Forelimb muscle (tissue), 1 donor: ENCODE measurements at regions not wholly inside any gene's neighbourhood (a gene's known extent, or its start where the extent isn't known, plus 50 kb on each side); places are given as distances from the start of the nearest gene placed in this dataset.
"Not testable (repeated sequence)": the region's sequence is repeated elsewhere in the genome, so short reads cannot be mapped to it uniquely, and the experiment has no call there.

ENCODE experiments used
- DNase-seq: peaks from one replicate; pipeline ENCODE4 v3.0.0-alpha.2; 2013; ENCODE audit warnings: low read depth

DNA sequence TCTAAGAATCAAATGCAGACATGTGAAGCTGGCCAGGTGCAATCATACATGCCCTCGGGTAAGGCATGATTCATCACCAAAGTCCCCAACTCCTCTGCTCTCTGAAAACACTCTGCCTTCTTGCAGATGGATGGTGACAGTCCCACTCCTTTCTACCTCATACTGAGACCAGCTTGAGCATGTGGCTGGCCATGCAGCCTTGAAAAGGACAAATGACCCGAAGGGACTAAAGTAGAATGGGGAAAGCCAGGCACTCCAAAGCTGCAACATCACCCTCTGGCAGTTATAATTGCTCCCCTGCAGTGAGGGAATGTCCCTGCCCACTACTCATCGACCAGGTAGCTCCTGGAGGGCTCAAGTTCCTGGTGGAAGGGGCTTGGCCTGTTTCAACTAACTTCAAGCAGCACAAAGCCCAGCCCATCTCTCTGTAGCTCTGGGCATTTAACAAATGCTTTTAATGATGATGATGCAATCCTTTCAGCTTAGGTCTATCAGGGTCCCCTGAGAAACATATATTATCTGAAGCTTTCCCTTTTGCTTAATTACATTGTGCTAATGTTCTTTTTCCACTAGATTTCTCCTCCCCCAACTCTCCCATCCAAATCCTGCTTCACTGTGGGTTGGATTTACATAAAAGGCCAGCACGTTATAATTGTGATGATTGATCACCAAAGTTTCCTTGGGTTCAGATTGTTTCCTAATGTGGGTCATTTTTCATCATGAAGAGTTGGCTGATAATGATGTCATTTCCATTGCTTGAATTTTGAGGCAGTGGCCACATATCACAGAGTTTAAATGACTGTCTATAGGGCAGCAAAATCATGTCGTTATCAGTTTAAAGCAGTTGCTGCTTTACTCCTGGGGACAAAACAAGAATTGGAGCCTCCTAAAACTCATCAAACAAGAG is 436.5 kb upstream of the SLC30A5 start:
- DNase-seq, result no peak

DNA sequence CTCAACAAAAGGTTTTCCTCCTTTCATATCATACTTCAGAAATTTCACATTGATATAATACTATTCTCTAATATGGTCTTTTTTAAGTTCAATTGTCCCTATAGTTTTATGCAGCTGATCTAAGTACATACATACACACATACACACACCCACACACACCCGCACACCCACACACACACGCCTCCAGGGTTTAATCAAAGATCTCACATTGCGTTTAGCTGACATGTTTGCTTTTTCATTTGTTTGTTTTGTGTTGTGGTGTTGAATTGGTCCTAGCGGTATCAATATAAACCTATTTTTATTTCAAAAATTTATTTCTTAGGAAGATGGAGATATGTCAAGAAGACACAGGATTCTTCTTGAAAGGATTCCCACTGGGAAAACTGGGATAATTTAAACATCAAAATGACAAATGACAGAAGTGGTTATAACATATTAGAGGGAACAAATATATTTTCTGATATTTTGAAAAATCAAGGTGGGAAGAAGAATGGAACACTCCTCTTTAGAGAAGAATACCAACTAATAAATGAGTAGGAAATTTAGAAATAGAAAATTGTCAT is 434.9 kb upstream of the SLC30A5 start:
- no peak for DNase-seq

DNA sequence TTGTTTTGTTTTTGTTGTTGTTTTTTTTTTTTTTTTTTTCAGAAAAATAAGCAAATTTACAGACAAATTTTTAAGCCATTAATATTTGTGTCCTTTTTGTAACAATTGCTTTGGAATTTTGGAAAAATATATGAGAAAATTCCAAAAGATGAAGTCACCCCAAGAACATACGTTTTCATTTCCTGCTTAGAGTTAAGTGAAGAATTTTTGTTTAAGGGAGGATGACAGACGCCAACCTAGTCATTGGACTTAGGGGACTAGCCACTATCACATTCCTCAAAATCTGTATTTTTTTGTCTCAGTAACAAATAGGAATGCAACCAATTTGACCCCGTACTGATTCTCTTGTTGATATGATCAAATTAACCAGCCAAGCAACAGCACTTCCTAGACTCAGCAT is 433.9 kb upstream of the SLC30A5 start:
- DNase-seq, result no peak

DNA sequence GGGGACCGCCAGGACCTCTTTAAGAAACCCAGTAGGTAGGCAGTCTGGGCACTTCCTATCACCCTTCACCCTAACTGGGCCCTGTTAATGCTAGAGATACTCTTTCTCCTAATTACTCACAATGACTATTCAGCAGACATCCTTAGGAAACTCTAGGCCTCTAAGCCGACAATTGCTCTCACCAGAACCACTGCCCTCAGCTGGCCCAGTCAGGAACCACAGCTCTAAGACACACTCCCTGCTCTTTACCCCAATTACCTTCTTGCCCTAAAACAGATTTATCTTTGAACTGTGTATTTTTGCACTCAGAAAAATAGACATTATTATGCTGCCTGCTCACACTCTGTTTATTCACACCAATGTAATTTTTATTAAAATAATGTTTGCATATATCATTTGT is 432.6 kb upstream of the SLC30A5 start:
- no peak for DNase-seq

DNA sequence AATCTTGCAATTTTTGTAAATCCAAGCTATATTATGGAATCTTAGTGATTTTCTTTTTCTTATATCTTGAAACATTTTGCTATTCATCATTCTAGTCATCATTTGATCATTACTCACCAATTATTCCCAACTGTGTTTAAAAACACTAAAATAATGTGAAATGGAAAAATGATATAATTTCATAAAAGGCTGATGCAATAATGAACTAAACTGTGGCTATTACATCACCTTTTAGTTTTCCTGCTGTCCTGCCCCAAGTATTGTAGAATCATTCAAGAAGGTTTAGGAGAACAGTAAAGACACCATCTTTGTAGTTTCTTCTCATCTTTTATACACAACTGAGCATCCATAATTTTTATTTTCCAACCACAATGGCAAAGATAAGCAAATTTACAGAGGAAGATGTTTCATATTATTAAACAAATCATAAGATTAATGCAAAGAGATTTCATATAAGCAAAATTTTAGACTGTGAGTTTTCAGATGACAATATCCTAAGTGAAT is 431.0 kb upstream of the SLC30A5 start:
- DNase-seq, result no peak

DNA sequence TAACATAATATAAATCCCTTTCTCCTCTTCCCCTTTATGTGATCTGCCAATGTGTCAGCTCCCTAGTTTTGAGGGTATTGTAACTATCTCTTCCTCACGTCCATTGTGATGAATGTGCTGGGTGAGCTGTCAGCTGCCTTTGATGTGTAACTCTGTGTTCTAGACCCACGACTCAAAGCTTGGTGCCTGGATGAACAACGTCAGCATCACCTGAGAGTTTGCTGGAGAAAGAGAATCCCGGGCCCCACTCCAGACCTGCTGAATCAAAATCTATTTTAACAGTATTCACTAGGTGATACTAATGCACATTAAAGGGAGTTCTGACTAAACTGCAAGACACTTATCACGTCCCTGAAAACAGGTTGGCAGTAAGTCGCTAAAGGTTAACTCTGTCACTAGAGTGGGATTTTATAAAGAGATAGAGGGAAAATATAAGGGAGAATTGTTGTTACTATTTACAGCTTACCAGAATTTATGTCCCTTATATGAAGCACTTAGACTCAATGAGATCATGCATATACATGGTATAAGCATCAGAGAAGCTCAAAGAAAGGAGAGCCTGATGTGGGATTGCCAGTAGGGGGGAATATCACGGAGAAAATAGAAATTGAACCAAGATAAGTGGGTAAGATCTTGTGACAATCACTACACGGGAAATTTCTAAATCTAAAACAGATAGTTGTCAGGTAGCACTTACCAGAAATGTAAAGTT is 423.8 kb upstream of the SLC30A5 start:
- no peak for DNase-seq

DNA sequence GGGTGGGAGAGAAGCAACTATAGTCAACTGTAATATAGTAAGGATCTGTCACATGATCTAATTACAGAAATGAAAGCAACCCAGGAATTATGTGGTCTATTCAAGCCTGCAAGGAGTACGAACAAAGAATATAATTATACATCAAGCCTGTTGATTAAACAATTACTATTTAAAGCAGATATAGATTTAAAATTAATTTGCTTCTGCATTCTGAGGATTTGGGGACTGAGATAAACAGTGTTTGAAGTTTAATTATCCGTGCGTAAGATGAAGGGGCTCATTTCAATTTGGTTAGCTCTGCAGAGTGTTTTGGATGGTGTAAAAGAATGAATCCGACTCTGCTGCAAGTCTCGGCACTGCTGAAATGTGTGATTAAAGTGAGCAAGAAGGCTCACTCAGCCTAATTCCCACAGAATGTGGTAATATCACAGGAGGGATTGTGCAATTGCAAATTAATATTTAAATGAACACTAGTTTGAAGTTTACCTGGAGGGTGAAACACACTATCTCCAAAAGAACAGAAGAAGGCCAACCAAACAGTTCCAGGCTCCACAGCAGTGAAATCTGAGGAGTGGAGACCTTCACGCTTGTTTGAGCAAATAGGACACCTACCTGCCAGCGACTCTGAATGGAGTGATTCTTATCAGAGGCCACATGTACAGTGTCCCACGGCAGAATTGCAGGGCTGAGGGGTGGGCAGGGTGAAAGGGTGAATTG is 420.6 kb upstream of the SLC30A5 start:
- DNase-seq, result no peak

DNA sequence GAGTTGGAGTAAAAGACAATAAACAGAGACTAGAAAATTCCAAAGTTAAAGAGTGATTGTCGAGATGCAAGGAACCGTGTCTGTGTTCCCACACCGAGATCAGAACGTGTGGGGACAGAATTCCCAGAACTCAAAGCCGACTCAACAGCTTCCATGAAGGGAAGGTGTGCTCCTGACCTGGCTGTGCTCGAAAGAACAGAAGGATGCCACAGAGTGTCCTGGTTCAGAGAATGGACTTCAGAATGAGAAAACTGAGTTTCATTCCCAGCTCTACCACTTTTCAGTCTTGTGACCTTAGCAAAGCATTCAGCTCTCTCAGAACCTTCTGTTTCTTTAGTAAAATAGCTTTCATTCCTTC is 420.0 kb upstream of the SLC30A5 start:
- DNase-seq, result no peak

DNA sequence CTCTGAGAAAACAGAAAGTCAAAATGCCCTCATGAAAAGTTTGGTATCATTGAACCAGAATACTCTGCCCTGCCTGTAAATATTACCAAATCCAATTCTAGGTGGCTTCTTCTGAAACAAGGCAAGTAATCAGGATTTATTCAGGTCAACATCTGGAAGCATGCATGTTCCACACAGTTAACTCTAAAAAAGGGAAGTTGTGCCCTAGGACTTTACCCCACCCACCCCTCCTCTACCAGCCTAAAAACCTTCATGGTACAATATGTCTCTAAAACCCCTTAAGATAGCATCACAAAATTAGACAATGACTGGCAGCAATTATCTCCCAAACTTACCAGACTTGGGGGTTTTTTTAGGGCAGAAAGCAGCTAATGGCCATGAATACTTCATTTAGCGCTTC is 414.8 kb upstream of the SLC30A5 start:
- no peak for DNase-seq

DNA sequence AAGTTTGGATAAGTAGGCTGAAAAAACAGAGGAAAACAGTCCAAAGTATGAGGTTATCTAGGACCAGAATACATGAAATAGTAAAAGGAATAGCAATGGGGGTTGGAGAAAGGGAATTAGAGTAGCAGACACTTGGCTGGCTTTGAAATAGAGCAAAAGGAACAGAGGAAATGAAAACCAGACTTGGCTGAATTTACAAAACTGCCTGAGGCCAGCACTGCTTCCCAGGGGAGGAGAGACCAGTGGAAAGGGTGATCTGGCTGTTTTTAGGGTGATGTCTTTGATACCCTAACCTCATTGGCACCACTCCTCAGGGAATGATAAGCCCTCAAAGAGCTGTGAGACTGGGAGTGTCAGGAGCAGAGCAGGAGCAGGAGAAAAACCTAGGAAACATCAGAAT is 413.4 kb upstream of the SLC30A5 start:
- no peak for DNase-seq

DNA sequence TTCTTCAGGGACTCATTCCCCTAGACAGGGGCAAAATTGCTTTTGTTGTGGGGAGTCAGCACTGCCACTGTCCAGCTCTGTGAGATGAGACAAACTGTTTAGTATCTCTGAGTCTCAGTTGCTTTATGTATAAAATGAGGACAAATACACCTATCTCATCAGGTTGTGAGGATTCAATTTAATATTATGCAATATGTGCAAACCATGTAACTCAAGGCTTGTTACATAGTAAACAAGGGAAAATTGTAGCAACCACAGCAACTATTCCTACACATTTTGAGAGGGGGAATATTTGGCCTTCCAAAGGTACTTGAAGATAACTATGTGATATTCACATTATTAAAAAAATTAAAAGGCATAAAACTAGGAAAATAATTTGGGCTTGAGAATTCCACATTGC is 411.9 kb upstream of the SLC30A5 start:
- no peak for DNase-seq

DNA sequence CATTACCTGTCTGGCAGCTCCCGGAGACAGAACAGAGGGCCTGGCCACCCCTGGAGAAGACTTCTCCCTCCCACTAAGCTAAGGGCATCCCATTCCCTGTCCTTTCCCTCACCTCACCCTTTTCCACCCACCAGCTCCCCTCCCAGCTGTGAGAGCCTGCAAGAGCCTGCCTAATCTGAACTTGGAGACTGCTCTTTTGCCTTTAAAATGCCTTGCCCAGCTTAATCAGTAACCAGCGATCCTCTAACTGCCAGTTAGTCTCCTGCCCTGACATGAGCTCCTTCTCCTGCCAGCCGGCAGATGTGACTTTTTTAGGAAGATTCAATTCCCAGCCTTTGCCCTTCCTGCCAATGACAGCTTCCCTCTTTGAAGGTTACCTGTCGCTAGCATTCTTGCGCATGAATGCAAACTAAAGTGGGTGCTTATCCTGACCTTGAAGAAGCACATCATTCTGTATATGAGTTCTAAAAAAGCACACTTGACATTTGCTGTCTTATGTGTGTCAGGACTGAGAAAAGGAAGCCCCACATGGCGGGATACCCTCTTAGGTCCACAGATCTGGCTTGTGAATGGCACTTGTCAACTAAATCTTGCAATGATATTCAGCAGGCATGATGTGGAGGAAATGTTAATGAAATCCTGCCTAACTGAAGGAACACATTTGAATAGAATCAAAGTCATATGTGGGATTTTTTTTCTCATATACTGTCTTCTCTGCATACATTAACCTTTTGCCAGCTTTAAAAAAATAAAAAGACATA is 411.2 kb upstream of the SLC30A5 start:
- DNase-seq, result no peak

DNA sequence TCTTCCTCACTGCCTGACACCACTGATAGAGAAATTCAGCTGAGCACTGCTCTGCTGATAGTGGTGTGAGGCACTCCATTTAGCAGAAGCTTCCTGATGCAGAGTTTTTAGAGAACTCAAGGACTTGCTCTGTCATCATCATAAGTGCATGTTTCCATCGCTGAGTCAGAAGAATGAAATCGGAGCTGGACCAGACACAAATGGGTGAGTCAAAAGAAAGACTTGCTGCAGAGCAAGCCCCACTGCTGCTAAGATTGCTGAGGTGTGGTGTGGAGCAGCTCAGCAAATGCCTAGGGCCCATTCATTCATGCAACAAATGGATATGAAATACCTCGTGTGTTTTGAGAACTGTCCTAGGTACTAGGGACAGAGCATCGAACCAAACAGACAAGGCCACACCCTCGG is 410.2 kb upstream of the SLC30A5 start:
- DNase-seq, result no peak

DNA sequence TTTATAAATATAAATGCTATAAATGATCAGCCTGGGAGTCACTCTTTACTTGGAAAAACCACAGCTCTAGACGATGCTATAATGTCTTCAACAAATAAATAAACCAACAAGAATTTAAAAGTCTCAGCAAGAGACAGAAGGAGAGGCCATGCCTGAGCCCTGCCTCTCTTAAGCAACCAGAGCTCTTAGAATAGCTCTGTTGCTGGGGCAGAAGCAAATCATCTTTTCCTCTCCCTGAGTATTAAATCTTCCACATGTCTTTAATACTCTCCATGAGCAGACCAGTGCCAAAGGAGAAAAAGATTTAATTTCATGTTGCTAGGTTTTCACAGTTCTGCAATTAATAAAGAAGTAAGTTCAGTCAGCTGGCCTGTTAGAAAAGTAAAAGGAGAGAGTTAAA is 408.0 kb upstream of the SLC30A5 start:
- no peak for DNase-seq

DNA sequence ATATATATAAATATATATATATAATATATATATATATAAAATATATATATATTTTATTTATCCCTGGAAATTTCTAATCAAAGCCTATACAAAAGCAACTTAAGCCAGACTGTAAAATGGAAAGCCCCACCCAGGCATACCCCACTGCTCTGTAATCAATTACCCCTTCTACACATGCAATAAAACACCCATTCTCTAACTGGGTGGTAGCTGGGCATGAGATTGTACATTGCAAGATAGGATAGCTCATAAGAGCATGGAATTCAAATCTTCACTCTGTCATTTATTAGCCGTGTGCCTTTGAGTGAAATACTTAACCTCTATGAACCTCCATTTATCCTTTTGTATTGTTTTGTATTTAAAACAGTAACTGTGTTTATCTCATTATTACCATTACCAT is 405.3 kb upstream of the SLC30A5 start:
- no peak for DNase-seq

DNA sequence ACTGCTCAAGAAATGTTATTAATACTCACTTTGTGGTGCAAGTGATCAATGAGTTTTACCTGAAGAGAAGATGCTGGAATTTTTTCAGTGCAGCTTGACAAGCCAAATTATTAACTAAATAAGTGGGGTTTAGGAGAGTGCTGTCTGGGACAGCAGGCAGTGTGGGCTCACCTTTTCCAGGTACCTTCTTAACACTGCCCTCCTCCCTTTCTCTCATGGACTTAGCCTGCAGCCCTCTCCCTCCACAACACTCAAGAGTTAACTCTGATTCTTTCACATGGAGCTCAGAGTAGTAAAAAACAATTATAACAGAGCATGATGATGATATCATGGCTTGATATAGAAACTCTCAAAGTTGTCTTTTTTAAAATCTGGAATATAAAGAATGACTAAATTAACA is 404.8 kb upstream of the SLC30A5 start:
- no peak for DNase-seq

DNA sequence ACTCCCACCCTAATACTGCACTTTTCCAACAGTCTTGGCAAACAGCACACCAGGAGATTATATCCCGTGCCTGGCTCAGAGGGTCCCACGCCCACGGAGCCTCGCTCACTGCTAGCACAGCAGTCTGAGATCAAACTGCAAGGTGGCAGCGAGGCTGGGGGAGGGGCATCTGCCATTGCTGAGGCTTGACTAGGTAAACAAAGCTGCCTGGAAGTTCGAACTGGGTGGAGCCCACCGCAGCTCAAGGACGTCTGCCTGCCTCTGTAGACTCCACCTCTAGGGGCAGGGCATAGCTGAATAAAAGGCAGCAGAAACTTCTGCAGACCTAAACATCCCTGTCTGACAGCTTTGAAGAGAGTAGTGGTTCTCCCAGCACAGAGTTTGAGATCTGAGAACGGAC is 401.9 kb upstream of the SLC30A5 start:
- not testable (repeated sequence) for DNase-seq

DNA sequence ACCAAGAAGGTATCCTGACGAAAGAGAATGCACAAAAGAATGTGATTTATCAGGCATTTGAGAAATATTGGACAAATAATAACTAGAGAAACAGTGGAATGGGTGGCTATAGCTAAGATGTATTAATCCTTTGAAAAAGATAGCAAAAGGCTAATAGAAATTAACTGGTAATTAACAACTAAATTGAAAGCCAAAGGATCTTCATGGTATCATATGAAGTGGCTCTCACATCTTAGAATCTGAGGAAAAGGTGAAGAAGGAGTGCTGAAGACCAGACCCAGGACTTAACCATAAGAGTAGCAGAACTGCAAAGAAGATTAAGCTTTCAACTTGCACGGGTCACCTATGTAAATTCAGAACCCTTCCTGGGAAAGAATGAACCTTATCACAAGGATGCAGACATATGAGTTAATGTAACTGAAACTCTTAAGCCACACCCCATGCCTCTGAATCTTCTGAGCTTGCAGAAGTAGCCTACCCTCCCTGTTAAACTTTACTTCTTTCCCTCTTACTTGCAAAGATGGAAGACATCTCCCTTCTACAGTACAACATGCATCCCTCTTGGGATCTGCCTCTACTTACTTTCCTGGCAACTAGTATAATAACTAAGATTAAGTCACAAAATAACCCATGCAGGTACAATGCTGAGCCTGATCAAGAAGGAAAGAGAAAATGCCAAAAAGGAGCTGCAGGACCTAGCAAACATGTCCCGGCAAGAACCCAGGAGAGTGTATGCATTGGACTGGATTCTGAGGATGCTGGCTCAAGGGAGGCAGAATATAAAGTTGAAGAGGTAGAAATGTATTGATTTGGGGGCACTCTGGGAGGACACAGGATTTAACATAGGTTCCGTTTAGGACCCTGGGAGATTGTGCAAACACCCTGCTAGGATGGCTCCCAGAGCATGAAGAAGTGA is 395.5 kb upstream of the SLC30A5 start:
- DNase-seq, result no peak

DNA sequence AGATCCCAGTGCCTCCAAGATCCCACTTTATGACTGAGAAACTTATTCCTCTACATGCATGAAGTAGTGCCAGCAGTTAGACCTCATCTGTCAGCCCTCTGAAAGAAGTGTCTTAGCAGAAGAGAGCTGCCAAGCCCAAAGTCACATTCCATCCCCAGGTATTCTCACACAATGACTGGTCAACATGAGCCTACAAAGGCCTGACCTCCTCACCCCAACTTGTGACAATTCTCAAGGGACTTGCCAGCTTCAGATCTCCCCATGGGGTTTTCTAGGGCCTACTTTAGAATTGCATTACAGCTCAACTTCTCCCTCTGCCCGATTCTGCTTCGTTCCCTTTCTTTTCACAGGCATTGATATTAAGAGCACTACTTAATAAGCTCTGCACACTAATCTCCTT is 393.8 kb upstream of the SLC30A5 start:
- DNase-seq, result no peak

DNA sequence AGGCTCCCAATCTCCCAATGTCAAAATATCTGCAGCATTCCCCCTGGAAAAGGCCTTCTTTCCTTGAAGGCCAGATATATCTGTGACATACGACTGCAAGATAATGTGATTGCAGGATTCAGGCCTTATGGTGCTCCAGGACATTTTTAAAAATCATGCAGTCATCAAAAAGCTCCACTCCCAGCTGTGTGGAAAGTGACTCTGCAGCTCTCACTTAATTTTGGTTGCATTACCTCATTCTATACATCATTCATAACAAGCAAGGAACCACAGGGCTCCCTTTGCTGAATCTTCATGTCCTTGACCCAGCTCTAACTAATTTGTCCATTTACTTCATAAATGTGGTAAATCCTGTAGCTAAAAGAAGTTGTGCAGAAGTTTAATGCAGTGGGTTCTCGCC is 386.2 kb upstream of the SLC30A5 start:
- DNase-seq, result no peak
